ENCODE measurements at regions not wholly inside any gene's neighbourhood (a gene's known extent, or its start where the extent isn't known, plus 50 kb on each side); places are given as distances from the start of the nearest gene placed in this dataset.
"Not testable (repeated sequence)": the region's sequence is repeated elsewhere in the genome, so short reads cannot be mapped to it uniquely, and the experiment has no call there.

DNA sequence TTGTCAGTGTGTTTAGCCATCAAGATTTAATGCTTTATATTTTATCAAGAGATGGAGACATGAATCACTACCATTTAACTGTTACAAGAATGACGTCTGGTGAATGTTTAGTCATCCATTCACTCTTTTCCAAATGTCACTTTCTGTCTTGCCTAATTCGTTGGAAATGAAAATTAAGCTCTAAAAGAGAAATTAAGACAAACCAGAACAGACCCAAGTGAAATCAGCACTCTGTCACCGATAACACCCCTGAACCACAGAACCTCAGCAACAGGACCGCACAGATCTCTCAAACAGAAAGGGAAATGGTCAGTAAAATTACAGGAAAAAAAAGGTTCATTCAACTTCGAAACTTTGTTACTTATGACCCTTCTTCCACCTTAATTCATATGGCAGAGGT lies 320.9 kb downstream of the BCL2L11 start:
- H3K27me3 Mint-ChIP-seq (ENCODE audit: low read depth in 3 of 3); H3K9me3 Mint-ChIP-seq; H3K36me3 Mint-ChIP-seq: not testable (repeated sequence)
- H3K27ac Mint-ChIP-seq = peak overlapping the region in 3 of 6 donors; percentile 51 to 66 (median 57)
- H3K4me1 Mint-ChIP-seq = peaks cover 8 to 10% of the 10 kb centered on the region in 2 donors
- peak overlapping the region in 3 of 5 donors; percentile 10 to 67 (median 48) for H3K4me3 Mint-ChIP-seq
- peak; percentile 9 to 44 (median 14) for DNase-seq

DNA sequence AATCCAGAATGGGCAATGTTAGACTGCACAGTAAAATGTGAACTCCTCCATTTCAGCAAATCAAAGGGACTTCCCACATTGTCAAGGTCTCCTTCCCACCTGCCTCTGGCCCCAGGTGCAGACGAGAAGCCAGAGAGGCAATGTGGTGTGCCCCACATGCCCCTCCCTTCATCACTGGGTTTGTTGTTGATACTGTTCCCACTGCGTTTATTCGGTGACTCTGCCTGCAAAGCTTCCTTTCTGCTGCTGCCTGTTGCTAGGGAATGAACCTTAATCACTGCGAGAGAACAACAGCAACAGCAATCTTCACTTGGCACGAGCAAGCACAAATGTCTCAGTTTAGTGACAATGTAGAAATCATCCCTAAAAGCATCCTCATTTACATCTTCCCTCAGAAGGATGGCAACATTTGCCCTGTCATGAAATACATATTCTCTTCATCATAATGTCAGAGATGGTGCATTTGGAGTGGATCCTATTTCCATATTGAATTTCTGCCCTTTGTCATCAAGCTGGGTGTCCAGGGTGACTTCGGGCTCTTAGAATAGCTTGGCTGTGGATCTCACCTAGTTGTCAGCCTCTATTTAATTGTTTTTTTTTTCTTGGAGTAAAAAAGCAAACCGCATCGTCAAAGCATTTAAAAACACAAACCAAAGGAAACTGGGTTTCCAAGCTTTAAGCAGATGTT lies 322.2 kb downstream of the BCL2L11 start:
- not testable (repeated sequence) for H3K4me3 Mint-ChIP-seq, DNase-seq

DNA sequence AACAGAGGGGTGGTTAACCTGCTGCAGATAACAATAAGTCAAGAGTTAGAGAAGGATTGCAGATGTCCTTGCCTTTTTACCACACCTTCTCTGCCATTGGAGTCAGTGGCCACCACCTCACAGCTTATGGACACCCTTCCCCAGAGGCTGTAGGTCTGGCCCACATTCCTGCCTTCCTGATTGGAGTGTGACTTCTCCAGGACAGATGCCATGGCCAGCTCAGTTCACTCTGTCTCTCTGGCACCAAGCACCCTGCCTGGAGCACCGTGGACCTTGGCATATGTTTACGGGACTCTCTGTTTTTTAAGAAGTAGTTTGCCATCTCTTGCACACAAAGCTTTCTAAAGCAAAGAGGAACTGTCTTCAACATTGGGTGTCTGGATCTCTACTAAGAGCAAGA lies 323.8 kb downstream of the BCL2L11 start:
- DNase-seq; H3K9me3 Mint-ChIP-seq; H3K27me3 Mint-ChIP-seq (ENCODE audit: low read depth in 3 of 3); H3K27ac Mint-ChIP-seq; H3K4me1 Mint-ChIP-seq; H3K4me3 Mint-ChIP-seq; H3K36me3 Mint-ChIP-seq: not testable (repeated sequence)

More for the DNA sequence above, 322.2 kb downstream of the BCL2L11 start:
- not testable (repeated sequence) for H3K27me3 Mint-ChIP-seq (ENCODE audit: low read depth in 3 of 3); H3K9me3 Mint-ChIP-seq; H3K36me3 Mint-ChIP-seq; H3K27ac Mint-ChIP-seq
- peaks cover 8 to 10% of the 10 kb centered on the region in 2 donors for H3K4me1 Mint-ChIP-seq

DNA sequence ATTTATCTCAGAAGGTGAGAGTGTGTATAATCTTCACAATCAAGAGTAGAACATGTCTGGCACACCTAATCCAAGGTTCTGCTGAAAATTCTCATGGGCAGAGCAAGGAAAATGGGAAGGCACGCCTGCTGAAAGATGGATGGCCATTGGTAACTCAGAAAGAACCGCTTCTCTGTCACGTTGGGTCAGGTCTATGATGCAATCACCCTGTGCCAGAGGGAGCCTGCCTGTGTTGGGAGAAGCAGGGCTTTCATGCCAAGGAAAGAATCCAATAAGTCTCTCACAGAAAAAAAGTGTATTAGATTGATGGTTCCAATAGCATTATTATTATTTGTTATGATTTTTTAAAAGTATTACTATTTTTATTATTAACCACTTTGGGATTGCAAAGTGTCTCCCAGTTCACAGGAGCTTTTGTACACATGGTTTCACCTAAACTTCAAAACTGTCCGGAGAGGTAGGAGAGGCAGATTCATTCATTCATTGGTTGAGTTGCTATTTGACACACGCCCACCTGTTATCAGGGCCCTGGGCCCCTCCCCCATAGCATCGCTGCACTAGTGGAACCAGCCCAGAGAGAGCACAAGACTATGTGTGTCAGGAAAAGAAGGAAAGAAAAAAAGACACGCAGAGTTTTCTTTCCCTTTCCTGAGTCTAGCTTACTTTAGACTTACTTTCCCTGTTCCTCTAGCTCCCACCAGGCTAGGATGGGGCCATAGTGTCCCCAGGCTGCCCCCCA lies 324.6 kb downstream of the BCL2L11 start:
- H3K4me1 Mint-ChIP-seq = peaks cover 7 to 12% of the 10 kb centered on the region in 2 donors
- not testable (repeated sequence) for H3K36me3 Mint-ChIP-seq; H3K9me3 Mint-ChIP-seq; H3K27ac Mint-ChIP-seq; H3K27me3 Mint-ChIP-seq (ENCODE audit: low read depth in 3 of 3); H3K4me3 Mint-ChIP-seq; DNase-seq

DNA sequence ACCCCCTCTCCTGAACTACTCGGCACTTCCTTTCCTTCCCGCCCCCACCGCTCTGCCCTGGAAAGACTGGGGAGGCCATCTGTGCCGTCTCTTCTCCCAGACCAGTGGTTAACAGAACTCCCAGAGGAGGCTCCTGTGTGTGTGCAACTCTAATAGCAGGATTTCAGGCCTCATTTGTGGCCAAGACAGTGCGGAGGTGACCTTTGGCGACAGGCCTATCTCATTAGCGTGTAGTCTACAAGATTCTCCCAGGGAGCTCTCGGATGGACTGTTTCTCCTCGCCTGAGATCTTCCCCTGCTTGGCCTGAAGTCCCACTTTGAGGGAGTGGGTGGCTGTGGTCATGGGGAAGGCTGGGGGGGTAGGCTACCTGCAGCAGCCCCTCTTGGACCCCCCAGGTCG lies 325.2 kb downstream of the BCL2L11 start:
- H3K27ac Mint-ChIP-seq; H3K36me3 Mint-ChIP-seq; H3K27me3 Mint-ChIP-seq (ENCODE audit: low read depth in 3 of 3); H3K9me3 Mint-ChIP-seq; H3K4me3 Mint-ChIP-seq; DNase-seq: not testable (repeated sequence)
- H3K4me1 Mint-ChIP-seq = peaks cover 7 to 12% of the 10 kb centered on the region in 2 donors

DNA sequence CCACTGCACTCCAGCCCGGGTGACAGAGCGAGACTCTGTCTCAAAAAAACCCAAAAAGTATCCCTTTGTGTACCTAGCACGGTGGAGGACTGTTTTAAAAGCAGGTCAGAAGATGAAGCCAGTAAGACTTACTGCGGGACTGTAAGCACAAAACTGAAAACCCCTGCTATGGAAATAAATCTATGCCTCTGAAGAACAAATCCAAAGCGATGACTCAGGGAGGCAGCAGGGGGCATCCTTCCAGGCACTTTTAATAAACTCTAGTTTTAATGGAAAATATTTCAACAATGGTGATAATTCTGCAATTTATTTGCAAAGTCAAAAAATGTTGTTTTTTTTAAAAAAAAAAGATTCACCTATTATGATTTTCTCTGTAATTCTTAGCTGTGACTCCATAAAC lies 326.8 kb downstream of the BCL2L11 start:
- not testable (repeated sequence) for DNase-seq; H3K4me1 Mint-ChIP-seq; H3K27ac Mint-ChIP-seq; H3K27me3 Mint-ChIP-seq (ENCODE audit: low read depth in 3 of 3); H3K36me3 Mint-ChIP-seq; H3K9me3 Mint-ChIP-seq; H3K4me3 Mint-ChIP-seq

DNA sequence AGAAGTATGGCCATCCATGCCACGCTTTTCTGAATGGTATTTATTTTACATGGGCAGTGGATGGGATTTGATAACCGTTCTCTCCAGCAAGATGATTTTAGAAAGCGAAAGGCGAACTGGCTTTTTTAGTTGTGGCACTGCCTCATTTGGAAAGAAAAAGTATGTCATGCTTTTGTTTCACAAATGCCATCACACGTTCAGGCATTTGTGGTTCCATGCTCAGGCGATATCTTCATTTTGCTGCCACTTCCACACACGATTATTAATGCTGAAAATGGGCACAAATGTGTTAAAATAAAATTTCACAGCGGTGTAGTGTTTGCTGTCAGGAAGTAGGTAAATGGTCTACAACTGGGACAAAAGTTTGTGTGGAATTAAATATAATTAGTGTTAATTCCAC lies 328.1 kb downstream of the BCL2L11 start:
- H3K36me3 Mint-ChIP-seq, H3K9me3 Mint-ChIP-seq: not testable (repeated sequence)

DNA sequence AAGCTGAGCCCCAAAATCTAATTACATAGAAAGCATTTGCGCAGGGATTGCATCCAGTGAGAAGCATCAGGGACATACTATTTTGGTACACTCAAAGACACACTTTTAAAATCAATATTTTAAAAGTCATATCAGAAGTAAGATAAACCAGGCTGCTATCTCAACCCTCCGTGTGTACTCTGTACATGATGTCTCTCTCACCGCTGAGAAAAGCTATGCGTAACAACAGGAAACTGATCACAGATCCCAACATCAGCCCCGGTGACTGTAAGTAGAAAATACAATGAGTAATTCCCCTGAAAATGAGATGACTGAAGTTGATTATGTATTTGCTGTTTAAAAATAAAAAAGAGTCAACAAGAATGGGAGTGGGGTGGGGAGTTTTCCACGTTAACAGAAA lies 329.8 kb downstream of the BCL2L11 start:
- DNase-seq; H3K36me3 Mint-ChIP-seq; H3K4me1 Mint-ChIP-seq; H3K4me3 Mint-ChIP-seq; H3K9me3 Mint-ChIP-seq; H3K27ac Mint-ChIP-seq; H3K27me3 Mint-ChIP-seq (ENCODE audit: low read depth in 3 of 3): not testable (repeated sequence)

More for the DNA sequence above, 328.1 kb downstream of the BCL2L11 start:
- H3K27me3 Mint-ChIP-seq (ENCODE audit: low read depth in 3 of 3); H3K4me1 Mint-ChIP-seq; DNase-seq; H3K27ac Mint-ChIP-seq; H3K4me3 Mint-ChIP-seq: not testable (repeated sequence)

DNA sequence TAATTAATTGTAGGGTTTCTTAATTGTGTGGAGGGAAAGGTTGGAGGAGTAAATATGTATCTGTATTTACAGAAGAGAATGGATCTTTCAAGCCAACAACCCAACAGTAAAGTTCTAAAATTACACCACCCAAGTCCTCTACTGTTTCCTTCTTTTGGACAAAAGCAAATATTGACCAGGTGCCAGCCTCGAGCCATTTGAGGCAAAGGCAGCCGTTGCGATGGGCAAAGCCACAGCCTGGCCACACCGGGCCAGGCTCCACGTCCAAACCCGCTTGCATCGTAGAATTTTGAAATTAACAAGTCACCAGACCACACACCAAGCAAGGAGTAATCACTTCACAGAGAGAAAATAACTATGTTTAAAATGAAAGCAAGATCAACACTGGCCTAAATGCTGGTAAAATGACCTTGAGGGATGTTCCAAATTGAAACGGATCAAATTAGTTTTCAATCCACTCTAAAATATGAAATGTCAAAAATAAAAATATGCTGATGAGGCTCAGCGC lies 331.0 kb downstream of the BCL2L11 start:
- Mint-ChIP-seq H3K4me3 (peak overlapping the region; percentile 56 to 82 (median 73)), H3K27ac (peak overlapping the region in 5 of 6 donors; percentile 35 to 83 (median 83))
- H3K4me1 Mint-ChIP-seq; H3K27me3 Mint-ChIP-seq (ENCODE audit: low read depth in 3 of 3); DNase-seq; H3K36me3 Mint-ChIP-seq; H3K9me3 Mint-ChIP-seq: not testable (repeated sequence)

DNA sequence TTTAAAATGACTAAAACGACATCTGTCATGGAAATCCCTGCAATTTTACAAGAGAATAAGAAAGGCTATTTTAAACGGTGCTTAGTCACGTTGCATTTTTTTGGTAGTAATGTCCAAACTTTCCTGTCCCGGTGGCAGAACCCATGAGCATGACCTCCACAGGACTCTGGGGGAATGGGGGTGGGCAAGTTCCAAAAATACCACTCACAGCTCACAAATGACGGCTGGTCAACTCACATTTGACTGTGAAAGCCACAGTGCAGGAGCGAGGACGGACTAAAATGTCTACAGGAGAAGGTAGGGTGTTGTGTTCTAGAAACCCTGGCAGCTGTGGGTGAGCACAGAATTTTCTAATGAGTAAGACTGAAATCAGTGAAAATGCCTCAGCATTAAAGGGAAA lies 331.5 kb downstream of the BCL2L11 start:
- Mint-ChIP-seq H3K27ac (peak overlapping the region in 5 of 6 donors; percentile 35 to 83 (median 83)), H3K4me3 (peak overlapping the region; percentile 56 to 82 (median 73))
- H3K36me3 Mint-ChIP-seq; H3K4me1 Mint-ChIP-seq; H3K27me3 Mint-ChIP-seq (ENCODE audit: low read depth in 3 of 3); H3K9me3 Mint-ChIP-seq: not testable (repeated sequence)
- DNase-seq = peak in 2 of 3 donors; percentile 9 to 17

DNA sequence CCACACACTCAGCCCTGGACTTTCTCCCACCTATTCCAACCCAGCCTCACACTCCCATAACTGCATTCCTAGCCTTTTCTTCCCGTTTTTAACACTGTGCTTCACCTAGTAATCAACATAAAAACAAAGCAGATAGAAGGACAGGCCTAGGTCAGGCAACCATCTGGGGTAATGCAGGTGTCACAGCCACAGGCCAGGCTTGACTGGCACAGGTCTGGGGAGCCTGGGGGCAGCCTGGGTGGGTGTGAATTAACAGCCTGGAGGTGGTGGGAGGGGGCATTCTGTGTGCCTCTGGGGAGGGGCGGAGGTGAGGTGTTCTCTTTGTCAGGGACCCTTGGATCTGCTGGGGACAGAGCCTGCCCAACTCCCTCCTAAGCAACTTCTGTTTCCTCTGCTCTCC lies 332.6 kb downstream of the BCL2L11 start:
- not testable (repeated sequence) for H3K4me1 Mint-ChIP-seq; DNase-seq; H3K4me3 Mint-ChIP-seq; H3K36me3 Mint-ChIP-seq; H3K9me3 Mint-ChIP-seq; H3K27me3 Mint-ChIP-seq (ENCODE audit: low read depth in 3 of 3)
- H3K27ac Mint-ChIP-seq = peak overlapping the region in 1 of 6 donors; percentile 23

DNA sequence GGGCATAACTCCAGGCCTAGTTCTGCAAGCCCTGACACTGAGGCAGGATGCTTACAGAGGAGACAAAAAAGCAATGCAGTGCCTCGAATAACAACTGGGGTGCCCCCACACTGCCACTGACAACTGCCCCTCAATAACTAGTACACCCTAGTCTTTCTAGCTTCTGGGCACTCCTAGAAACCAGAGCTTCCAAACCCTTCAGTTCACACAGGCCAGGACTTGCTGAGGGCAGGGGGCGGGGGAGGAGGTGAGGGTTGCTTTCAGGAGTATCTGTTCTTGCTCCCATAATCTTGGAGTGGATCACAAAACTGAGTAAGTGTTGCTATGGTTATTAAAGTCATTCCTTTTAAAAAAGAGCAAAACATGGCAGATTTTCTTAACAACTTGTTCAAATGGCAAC lies 333.1 kb downstream of the BCL2L11 start:
- H3K9me3 Mint-ChIP-seq; H3K27me3 Mint-ChIP-seq (ENCODE audit: low read depth in 3 of 3); H3K4me3 Mint-ChIP-seq; DNase-seq; H3K36me3 Mint-ChIP-seq; H3K27ac Mint-ChIP-seq; H3K4me1 Mint-ChIP-seq: not testable (repeated sequence)

DNA sequence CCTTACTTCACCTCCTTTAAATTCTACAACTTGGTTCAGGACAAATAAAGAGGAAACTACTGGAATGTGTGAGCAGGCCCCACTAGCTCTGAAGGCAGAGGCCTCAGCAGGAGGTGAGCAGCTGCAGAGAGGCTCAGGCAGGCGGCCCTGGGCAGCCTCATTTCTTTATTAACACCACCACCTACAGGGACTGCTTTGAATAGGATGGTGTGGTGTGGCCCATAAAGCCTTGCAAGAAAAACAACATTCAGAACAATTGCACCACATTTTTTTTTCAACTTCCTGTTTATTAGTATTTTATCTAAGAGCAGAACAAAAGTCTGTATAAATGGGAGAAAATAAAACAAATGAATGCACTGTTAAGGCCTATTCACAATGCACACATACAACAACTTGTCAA lies 333.7 kb downstream of the BCL2L11 start:
- peak; percentile 36 to 68 (median 49) for DNase-seq
- H3K4me1 Mint-ChIP-seq; H3K4me3 Mint-ChIP-seq; H3K27me3 Mint-ChIP-seq (ENCODE audit: low read depth in 3 of 3); H3K36me3 Mint-ChIP-seq; H3K9me3 Mint-ChIP-seq: not testable (repeated sequence)
- peak overlapping the region in 1 of 6 donors; percentile 45 for H3K27ac Mint-ChIP-seq

DNA sequence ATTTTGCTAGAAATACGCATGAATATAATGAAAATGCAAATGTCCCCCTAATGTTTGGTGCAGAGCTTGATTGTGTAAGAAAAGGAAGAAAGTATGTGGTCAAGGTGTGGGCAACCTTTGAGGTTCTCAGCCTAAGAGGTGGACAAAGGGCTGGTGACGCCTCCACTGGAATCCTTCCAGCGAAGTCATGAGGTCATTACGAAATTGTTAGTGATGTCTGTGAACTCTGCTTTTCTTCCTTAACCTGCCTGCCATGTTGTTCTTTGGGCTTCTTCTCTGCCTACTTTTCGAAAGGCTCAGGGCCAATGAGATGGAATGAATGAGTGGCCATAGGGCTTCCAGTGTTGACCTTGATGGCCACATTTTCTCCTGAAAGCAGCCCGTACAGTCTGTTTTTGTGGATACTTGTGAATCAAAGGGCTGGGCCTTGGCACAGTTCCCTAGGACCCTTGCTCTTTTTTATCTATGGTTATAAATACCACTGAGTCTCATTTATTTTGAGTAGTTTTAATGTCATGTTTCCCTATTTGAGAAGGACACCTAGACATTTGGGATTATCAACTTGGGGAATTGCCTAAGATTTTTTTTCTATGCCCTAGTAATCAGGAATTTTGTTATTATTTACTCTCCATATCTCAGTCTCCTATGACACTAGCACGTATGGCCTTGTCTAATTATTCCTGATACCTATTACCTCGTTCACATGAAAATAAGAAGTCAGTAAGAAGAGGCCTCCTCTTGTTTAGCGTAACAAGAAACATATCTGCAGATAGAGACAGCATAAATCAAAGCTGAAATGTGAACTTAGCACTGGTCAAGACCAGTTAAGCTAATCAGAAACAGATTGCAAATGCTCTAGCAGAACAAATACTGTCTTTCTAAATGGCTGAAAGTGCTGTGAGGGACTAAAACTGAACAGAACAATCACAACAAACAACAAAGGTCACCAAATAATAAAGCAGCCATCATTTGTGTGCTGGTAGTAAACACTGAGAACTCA lies 334.6 kb downstream of the BCL2L11 start:
- H3K27ac Mint-ChIP-seq = peak overlapping the region in 5 of 6 donors; percentile 17 to 71 (median 63)
- H3K4me1 Mint-ChIP-seq; H3K36me3 Mint-ChIP-seq; H3K27me3 Mint-ChIP-seq (ENCODE audit: low read depth in 3 of 3); H3K9me3 Mint-ChIP-seq; DNase-seq; H3K4me3 Mint-ChIP-seq: not testable (repeated sequence)

Data from immature natural killer cell (primary cell).